NOMO-1 treated with DMSO at 0.1 percent for 48 hours (cell line): ENCODE measurements at regions not wholly inside any gene's neighbourhood (a gene's known extent, or its start where the extent isn't known, plus 50 kb on each side); places are given as distances from the start of the nearest gene placed in this dataset.

Source experiments
- DNase-seq: peaks from one replicate; lab custom pipeline; 2025; ENCODE audit not compliant: unreplicated experiment; lab: John Stamatoyannopoulos, UW

DNA sequence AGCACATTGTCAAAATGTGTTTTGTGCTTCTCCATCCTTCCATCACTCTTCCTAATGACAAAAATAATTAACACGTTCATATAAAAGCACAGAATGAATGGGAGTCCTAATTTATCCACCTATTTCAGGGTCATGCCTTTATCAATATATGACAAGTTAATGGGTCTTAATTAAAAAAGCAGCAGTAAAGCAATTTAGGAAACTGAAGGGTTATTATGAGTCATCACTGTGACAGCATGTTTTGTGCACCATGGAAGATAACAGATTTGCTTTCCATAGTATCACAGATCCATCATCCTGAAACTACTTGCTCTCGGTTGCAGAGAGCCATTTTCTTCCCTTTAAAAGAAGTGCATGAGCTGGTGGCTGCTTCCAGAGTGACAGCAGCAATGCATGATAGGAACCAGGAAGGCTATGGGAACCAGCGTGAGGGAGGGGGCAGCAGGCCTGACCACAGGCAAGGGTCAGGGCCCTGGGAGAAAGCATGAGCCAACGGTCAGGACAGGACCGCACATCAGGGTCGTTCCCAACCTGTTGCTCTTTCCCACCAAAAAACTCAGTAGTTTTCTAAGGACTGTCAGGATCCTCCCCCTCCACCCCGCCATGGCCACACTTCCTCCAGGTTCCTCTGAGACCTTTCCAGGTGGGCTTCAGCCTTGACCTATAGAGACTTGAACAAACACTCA, 784.1 kb downstream of the UQCRFS1 start:
- no peak for DNase-seq

DNA sequence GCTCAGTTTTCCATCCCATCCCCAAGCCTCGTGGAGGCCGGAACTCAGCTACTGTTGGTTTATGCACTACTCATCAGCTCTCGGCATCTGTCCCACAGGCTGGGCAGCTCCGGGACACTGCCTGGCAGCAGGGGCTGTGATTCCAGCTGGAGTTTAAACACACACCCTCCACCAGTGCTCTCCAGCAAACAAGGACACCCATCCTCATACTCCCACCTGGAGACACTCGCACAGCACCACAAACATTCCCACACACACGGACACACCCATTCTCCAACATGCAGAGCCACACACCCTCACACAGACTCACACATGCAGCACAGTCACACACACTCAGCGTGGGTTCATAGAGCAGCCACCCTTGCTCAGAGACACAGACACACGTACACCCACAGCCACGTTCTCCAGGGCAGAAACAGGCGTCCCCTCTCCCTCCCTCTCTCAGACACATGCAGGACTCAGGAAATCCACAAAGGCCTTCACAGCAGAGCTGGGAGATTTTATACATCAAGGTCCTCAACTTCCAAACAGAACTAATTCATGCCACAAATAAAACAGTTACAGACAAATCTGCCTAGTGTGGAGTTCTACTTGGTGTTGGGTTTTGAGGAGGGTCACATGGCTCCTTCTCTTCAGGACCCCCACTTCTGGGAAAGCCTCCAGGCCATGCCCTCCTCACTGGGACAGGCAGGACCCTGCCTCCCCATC, 785.4 kb downstream of the UQCRFS1 start:
- DNase-seq = no peak

GRCh38 chr19:28426730-28427225, 786.2 kb downstream of the UQCRFS1 start:
- DNase-seq = no peak

- DNase-seq = no peak
Measured at GRCh38 chr19:28426110-28426729, 786.7 kb downstream of the UQCRFS1 start.

DNA sequence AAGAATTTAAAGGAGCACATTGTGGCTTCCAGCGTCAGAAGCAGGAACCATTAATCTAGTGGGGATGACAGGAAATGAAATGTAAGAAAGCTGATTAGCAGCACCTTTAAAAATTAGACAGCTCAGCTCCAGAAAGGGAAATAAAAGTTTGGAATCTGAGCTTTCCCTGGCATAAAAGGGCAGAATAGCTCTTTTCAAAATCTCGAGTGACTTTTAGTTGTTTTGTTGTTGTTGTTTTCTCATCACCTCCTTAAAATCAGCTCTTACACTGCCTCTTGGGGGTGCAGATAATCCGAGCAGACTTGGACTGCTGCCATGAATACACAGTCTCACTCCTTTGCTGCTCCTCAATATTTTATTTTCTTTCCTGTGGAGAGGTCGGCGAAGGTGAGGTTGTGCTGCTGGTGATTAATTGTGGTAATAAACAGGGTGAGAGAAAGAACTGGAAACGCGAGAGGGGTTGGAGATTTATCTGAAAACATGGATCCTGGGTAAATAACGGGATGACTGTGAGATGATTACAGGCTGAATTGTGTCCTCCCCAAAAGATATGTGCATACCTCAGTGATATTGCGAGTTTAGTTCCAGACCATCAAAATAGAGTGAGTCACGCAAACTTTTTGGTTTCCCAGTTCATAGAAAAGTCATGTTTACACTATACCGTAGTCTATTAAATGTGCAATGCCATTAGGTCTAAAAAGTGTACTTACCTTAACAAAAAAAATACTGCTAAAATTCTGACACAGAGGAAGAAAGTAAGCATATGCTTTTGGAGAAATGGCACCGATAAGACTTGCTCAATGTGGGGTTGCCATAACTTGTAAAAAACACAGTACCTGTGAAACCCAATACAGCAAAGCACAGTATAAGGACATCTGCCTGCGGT, 787.7 kb downstream of the UQCRFS1 start:
- no peak for DNase-seq

DNA sequence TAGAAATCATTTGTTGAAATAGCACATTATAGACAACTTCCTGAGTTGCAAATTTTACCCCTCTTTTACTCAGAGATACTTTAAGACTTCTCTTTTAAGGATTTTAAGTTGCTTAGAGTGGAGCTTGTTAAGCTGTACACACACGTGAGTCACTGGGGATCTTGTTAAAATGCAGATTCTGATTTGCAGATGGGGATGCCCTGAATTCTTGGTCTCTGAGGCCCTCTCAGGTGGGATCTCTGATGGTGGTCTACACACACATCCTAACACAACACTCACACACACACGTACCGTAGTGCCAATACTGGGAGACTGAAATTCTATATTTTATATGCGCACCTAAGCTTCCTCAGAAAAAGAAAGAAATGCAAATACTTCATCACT, 788.3 kb downstream of the UQCRFS1 start:
- DNase-seq = no peak

GRCh38 chr19:28424077-28424476, 788.9 kb downstream of the UQCRFS1 start:
- no peak for DNase-seq

GRCh38 chr19:28422791-28423650, 789.9 kb downstream of the UQCRFS1 start:
- no peak for DNase-seq

DNA sequence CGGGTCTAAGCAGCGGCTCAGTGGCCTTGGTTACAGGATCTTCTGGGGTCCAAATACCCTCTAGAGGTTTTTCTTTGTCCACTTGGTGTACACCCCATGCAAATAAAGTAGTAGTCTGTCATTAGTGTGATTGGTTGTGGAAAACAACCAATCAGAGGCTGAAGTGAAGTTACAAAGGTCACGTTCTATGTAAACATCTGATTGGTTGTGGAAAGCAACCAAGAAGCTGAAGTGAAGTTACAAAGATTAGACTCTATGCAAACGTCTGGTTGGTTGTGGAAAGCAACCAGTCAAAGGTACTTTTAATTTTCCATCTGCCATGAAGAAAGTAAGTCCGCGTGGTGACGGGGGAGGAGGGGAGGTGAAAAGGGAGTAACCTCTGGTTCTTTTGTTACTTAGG, 790.9 kb downstream of the UQCRFS1 start:
- no peak for DNase-seq

- no peak for DNase-seq
Measured at GRCh38 chr19:28420811-28421550, 792.0 kb downstream of the UQCRFS1 start.

DNA sequence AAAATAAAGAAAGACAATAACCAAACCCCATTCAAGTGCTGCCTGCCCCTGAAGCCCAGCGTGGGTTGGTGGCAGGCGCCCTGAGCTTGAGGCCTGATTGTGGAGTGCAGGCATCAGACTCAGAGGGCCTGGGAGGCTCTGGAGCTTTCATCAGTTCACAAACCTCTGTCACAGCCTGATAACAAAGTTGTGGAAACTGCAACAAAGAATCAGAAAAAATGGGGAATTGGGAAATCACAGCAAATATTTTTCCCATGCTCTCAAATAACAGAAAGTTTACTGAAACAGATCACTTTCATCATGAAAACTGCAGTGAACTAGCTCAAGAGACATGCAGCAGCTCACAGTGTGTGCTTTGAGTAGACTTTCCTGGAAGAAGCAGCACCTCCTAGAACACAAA, 793.6 kb downstream of the UQCRFS1 start:
- DNase-seq = no peak

DNA sequence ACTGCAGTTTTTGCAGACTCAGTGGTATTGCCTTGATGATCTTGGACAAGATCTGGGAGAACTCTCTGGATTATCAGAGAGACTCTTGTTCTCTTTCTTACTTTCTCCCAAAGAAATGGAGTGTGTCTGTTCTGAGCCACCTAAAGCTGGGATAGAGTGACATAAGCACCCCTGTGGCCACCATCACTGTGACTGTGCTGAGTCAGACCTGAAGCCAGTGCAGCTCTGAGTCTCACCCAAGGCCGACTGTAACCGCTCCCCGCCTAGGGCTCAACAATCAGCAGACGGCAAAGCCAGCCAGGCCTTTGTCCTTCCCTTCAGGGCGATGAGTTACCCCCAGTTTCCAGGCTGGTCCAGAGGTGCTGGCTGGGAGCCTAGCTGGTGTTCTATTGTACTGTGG, 795.6 kb downstream of the UQCRFS1 start:
- no peak for DNase-seq

- DNase-seq = no peak
Measured at GRCh38 chr19:28416245-28416644, 796.7 kb downstream of the UQCRFS1 start.

GRCh38 chr19:28414748-28415147, 798.2 kb downstream of the UQCRFS1 start:
- DNase-seq = no peak

- DNase-seq = no peak
Measured at GRCh38 chr19:28409859-28410258, 803.1 kb downstream of the UQCRFS1 start.

DNA sequence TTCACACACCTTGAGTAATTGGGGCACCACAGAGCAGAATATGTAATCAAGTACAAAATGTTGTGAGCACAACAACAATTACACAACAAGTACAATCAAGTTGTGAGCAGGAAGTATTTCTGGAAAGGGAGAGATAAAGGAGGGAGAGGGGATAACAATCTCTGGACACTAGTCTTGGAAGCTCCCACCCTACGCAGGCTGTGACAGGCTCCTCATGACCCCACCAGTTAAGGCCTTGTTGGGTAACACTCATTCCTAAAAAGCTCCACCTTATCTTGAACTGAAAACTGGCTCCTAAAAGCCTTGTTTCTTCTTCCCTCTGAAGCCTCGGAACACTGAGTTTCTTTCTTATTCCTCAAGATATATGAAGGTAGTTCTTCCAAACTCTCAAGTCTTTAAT, 806.0 kb downstream of the UQCRFS1 start:
- no peak for DNase-seq

DNA sequence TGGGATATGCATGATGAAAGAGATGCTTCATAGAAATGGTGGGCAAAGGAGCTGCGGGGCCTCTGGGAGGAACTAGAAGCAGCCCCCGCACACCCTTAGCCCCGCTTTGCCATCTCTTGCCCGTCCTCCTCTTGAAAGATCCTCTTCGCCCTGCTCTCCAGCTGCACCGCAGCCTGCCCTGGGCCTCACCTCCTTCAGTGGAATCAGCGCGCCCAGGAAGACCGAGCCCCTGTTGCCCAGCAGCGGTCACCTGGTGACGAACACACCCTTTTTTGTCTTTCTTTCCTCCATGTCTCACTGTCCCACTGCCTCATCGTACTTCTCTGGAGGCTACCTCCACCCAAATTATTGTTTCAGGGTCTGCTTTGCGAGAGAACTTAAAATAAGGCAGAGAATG, 807.6 kb downstream of the UQCRFS1 start:
- no peak for DNase-seq

DNA sequence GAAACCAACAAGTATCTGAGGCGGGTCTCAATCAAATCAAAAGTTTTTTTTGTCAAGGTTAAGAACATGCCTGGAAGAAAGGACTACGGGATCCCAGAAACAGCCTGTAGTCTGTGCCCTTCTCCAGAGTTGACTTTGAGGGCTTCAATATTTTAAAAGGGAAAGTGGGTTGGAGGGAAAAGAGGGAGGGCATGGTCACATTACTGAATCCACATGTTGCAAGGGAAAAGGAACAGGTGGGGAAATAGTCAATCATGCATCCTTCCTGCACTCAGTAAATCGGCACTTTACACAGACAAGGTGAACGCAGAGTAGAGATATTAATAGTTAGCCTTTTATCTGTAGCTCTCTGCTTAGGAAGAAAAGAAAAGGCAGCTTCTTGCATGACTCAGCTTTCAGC, 808.5 kb downstream of the UQCRFS1 start:
- no peak for DNase-seq

GRCh38 chr19:28403690-28404089, 809.3 kb downstream of the UQCRFS1 start:
- no peak for DNase-seq
